Kasumi-1 (cell line): ENCODE measurements at regions not wholly inside any gene's neighbourhood (a gene's known extent, or its start where the extent isn't known, plus 50 kb on each side); places are given as distances from the start of the nearest gene placed in this dataset.
"Not testable (repeated sequence)": the region's sequence is repeated elsewhere in the genome, so short reads cannot be mapped to it uniquely, and the experiment has no call there.

Source experiments
- DNase-seq, 2 experiments: peaks; one replicate each; lab custom pipeline; 2025; lab: John Stamatoyannopoulos, UW

DNA sequence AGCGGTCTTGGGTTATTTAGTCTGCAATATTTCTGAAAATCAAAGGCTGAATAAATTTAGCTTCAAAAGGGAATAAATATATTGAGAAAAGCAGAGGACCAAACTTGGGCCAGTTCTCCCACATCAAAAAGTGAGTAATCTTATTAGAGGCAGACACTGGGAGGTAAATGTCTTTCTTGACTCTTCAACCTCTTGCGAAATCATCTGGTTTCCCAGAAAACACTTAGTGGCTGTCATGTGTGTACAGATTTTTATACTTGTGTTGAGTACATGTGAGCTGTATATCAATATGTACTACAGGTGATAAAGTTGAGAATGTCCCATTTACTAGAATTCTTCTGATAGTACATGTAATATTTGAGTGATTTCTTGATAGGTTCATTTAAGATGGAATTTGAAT, 454.9 kb downstream of the PRR16 start:
- no peak for DNase-seq

DNA sequence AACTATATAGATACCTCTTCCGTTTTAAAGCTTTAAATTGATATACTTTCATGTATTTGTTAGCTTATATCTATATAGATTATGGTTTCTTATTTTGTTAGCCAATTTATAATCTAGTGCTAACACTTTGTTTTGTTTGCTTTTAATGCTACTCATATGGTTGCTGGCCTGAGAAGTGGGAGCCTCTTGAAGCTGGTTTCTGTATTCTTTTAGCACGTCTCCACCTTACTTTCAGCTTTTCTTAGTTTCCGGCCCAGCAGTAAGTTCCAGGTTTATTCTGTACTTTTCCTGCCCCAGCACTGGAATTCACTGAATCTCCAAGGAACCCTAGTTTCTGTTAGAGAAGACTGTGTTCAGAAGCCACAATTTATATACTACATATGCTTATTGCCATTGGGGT, 458.9 kb downstream of the PRR16 start:
- no peak for DNase-seq

DNA sequence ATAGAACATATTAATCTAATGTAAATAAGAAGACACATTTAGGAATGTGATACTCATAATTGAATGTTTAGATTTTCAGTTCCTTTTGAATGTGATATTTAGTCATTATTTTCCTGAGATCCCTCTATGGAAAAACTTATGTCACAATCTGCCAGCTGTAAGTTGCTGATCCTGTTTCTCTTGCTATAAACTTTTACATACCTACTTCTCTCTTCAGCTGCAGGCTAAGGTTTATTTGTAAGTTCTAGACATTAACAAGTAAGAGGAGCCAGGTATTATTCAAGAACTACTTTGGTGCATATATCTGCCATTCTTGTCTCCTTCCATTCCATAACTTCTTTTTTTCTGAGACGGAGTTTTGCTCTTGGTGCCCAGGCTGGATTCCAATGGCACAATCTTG, 462.4 kb downstream of the PRR16 start:
- DNase-seq, result no peak

DNA sequence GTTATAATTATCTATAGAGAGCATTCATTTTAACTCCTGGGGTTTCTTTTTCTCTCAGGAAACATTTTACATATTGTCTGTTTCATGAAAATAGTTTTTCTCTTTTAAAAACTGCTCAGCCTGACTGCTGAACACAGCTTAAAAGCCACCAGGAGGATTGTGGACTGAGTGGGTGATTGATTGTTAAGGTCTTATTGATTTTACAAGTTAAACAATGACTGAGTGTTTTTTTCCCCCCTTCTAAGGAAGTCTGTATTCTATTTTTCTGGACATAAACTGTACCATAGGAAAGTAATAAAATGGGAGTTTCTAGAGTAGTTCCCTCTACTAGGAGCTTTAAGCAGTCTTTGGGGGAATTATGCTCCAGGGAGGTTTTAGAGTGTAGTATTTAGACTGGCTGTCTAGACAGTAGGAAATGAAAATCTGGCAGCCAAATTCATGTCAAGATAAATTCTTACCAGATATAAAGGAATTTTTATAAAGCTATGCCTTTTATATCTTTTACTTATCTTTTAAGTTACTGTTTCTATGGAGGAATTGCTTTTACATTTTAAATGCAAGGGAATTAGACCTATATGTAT, 463.9 kb downstream of the PRR16 start:
- DNase-seq, result no peak

DNA sequence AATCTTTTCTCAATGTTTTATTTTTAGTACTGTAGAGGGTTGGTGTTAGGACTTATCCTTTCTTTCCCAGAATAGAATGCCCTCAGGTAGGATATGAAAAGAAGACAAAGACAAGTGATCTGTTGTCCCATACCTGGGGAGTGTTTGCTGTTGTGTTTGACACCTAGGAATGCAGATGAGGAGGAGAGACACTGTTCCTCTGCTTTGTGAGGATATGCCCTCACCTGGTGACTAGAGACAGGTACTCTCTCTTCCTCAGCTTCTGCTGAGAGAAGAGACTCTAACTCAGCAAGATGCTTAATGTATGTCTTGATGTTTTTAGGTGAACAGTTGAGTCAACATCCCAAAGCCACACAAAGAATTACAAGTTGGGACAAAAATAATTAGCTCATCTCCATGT, 468.4 kb downstream of the PRR16 start:
- no peak for DNase-seq

DNA sequence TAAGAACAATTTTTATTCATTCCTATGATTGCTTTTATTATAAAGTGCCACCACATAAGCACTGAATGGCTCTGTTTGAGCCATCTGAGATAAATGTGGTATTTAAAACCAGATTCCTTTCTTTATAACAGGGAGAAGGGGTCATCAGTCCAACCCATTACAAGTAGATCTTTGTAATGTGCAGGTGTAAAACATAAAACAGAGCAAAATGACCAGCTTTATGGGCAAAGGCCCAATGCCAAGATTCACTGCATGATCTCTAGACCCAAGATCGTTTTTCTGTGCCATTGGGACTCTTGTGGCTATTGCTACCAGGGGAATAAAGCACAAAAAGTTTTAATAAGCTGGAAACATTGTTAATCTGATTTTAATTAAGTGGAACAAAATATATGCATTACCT, 469.9 kb downstream of the PRR16 start:
- no peak for DNase-seq

DNA sequence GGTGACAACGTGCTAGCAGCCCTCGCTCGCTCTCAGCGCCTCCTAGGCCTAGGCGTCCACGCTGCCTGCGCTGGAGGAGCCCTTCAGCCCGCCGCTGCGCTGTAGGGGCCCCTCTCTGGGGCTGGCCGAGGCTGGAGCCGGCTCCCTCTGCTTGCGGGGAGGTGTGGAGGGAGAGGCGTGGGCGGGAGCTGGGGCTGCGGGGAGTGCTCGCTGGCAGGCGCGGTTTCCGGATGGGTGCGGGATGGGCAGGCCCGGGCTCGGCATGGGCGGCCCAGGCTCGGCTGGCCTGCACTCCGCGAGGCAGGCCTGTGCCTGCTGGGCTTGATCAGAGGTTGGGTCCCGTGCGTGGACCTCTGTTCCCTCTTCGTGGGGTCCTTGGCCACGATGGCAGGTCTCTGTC, 472.6 kb downstream of the PRR16 start:
- no peak for DNase-seq

DNA sequence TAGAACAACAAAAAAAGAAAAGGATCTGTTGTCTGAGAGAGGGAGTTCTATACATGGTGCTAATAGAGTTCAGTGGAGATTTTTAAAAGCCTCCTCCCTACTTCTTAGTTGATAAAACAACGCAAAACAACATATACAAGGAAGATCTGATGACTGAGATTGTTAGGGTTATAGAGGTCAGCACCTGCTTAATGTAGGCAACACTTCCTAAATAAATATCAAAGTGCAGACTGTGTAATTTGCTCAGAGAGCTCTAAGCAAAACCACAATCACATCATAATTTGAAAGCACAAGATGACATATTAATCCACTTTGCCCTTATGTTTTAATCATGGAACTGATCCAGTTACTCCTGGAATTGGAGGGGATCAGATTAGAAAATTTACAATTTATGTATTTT, 474.5 kb downstream of the PRR16 start:
- DNase-seq, result no peak

DNA sequence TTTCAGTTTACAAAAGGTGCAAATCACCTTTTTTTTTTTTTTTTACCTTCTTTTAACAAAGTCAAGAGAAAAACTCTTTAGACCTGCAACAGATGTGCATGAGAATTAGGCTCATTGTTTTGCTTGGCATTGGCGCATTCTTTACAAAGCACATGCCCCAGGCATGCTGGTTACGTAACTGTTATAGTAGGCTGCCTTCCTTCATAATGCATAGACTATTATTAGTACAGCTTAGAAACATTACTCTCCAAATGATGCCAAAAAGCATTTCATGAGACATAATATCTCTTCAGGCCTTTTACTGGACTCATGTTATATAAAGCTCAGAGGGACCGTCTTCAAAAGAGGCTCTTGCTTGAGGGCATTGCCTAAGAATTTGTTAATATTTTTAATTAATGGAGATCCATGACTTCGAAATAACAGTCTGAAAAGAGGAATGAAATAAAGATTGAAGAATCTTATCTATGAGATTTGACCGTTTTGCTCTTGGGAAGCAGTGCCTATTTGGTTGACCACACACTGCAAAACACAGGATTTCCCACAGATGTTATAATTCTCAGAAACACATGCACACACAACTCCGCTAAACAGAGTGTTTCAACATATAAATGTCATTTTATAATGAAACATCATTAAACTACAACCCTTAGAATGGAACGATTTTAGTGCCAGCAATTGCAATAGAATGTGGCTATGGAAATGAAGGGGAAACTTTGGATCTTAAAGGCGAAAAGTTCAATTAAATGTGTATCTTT, 478.7 kb downstream of the PRR16 start:
- DNase-seq, result no peak

DNA sequence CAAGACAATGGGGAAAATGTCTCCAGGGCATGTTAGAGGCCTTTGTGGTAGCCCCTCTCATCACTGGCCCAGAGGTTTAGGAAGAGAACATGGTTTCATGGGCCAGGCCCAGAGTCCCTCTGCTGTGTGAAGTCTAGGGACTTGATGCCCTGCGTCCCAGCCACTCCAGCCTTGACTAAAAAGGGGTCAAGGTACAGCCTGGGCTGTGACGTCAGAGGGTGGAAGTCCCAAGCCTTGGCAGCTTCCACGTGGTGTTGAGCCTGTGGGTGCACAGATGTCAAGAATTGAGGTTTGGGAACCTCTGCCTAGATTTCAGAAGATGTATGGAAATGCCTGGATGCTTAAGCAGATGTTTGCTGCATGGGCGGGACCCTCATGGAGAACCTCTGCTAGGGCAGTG, 485.5 kb downstream of the PRR16 start:
- not testable (repeated sequence) for DNase-seq

DNA sequence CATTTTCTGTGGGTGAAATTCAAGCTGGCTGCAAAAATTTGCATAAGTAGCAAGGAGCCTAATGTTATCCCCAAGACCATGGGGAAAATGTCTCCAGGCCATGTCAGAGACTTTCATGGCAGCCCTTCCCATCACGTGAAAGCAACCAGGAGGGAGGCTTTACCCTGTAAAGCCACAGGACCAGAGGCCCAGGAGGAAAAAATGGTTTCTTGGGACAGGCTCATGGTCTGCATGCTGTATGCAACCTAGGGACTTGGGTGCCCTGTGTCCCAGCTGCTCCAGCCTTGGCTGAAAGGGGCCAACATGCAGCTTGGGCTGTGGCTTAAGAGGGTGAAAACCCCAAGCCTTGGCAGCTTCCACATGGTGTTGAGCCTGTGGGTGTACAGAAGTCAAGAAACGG, 489.3 kb downstream of the PRR16 start:
- not testable (repeated sequence) for DNase-seq

DNA sequence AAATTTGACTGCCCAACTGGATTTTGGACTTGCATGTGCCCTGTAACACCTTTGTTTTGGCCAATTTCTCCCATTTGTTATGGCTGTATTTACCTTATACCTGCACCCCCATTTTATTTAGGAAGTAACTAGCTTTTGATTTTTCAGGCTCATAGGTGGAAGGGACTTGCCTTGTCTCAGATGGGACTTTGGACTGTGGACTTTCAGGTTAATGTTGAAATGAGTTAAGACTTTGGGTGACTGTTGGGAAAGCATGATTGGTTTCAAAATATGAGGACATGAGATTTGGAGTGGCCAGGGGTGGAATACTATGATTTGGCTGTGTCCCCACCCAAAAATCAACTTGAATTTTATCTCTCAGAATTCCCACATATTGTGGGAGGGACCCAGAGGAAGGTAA, 490.2 kb downstream of the PRR16 start:
- no peak for DNase-seq

DNA sequence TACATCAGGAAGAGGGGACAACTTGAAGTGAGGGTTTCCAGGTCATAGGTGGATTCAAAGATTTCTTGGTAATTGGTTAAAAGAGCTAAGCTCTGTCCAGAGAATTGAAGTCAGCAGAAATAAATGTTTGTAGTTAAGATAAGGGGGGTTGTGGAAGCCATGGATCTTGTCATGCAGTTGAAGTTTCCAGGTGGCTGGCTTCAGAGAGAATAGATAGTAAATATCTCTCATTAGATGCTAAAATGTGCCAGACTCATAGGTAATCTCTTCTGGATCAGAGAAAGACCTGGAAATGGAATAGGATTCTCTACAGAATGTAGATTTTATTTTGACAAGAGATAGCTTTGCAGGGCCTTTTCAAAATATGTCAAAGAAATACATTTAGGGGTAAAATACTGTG, 491.7 kb downstream of the PRR16 start:
- no peak for DNase-seq

DNA sequence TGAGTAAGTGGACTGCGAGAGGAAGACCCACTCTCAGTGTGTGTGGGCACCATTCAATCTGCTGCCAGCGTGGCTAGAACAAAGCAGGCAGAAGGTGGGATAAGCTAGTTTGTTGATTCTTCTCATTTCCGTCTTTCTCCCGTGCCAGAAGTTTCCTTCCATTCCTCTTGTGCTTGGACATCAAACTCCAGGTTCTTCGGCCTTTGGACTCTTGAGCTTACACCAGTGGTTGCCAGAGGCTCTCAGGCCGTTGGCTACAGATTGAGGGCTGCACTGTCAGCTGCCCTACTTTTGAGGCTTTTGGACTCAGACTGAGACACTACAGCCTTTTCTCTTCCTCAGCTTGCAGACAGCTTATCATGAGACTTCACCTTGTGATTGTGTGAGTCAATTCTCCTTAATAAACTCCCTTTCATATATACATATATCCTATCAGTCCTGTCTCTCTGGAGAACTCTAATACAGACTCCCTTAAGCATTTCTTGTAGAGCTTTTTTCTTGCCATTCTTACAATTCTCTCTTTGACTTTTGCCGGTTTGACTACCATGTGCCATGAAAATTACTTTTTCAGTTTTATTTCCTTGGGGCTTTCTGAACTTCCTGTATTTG, 494.9 kb downstream of the PRR16 start:
- DNase-seq, result no peak

DNA sequence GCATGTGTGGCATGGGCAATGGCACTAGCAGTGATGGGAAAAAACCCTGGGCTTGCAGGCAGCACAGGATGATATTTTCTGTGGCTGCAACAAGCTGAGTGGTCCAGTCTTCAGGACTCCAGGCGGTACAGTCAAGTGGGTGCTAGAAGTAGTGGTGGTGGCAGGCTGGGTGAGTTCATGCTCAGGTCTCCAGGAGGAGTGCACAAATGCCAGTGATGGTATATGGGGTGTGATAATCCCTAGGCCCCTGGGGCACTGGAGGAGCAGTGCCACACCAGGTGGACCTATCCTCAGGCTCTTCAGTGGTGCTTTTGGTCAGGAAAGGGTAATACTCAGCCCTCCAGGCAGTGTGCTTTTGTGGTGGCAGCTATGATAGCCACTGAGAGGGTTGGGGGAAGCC, 496.4 kb downstream of the PRR16 start:
- no peak for DNase-seq

DNA sequence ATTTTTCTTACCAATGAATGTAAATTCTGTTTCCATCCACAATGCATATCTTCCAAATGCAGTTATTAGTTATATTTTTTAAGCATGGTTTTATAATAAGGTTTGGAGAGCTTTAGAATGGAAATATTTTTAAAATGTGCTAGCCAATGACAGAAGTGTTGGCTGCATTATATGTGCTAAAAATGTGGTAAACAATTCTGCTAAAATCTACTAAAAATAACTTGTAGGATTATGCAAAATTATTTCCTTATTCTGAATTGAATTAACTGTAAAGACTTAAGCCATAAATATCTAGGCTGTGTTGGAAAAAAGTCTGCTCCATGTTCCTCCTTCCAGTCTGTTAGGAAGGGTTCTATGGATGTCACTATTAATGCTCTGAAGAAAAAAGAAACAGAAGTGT, 503.3 kb downstream of the PRR16 start:
- DNase-seq, result no peak

DNA sequence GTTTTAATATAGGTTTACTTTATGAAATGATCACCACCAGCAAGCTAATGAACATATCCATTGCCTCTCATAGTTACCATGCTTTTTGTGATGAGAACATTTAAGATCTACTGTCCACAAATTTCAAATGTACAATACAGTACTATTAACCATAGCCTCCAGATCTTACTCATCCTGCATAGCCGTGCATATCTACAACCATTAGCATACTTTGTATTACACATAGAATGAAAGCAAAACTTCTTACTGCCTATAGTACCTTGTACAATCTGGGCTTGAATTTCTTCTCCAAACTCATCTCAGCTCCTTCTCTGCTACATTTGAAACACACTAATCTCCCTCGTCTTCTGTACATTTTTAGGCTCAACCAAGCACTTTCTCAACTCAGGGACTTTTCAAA, 510.6 kb downstream of the PRR16 start:
- no peak for DNase-seq

DNA sequence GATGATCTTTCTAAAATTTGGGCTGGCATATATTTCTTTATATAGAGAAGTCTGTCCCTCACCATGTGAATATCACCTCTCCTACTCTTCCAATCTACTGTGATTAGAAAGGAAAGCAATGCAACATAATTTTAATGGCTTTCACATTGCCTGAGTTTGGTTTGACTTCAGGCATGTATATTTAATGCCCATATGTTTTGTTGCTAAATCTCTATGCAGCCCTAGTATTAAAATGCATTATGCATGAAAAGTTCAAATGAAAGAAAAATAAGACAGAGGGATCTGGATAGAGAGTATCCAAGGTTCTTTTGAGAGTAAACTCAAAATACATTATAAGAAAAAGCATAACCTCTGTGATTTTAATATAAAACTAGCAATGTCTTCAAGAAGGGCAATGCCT, 518.3 kb downstream of the PRR16 start:
- no peak for DNase-seq

DNA sequence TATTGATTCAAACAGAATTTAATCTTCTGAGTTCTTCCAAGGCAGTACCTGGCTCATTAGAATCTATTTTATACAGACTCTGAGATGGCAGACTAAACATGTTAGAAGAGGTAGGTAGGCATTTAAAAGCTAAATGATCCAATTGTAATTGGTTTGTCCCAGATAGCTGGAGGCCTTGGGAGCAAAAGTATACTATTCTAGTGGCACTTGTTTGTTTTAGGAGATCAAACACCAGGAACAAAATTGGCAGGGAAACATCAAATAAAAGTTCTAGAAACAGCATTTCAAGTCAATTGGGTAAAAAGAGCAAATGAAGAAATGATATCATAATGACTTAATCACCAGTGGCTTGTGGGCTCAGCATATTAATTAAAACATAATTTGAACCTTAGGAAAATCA, 521.4 kb downstream of the PRR16 start:
- DNase-seq, result no peak

DNA sequence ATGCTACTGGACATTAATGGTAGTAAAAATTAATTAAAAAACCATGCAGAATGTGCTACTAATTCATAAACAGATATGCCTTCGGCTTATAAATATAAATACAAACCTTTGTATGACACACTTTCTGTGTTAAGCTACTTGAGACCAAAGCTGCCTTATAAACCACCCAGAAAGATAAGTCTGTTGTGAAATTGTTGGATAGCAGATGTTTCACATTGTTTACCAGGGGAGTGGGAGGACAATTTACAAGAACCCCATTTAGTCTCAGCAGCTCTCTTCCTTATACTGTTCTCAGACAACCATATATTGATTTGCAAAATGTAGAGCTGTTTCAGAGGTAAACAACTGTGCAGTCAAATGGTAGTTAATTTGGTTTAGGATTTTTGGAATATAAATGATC, 524.4 kb downstream of the PRR16 start:
- no peak for DNase-seq

DNA sequence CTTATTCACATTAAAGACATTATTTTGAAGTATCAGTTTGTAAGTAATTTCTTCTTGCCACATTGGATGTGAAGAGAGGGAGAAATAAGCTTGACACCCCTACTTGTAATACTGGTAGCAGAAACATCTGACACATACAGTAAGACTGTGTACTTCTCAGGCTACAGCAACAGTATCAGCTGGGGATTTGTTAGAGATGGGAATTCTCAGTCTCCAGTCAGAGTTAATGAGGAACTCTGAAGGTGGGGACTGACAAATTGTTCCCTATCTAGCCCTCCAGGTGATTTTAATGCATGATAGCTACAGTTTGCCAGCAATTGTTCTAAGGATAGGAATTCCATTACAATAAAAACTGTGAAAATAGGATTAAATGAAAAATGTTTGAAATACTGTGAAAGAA, 524.8 kb downstream of the PRR16 start:
- no peak for DNase-seq

DNA sequence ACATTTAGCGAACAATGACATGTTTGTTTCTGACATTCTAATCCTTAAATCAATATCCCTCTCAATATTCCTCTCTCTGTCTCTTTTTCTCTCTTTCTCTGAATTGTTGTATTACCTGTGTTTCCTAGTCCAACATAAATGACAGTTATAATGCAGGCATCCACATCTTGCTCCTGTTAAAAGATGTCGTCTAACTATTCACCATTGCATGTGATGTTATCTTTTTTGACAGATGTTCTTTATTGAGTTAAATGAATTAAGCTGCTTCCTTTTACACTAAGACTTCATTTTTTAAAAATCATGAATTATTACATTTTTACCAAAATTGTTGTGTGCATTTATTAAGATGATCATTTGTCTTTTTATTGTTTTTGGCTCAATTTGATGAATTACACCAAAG, 527.5 kb downstream of the PRR16 start:
- no peak for DNase-seq

DNA sequence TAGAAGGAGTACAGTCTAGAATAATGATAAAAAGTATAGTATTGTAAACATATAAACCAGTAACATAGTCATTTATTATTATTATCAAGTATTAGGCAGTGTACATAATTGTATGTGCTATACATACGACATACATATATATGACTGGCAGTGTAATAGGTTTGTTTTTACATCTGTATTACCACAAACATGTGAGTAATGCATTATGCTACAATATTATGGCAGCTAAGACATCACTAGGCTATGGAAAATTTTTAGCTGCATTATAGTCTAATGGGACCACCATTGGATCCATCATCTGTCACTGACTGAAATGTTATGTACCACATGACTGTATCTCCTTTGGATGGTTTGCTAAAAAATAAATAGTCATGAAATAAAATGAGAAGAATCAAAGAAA, 530.0 kb downstream of the PRR16 start:
- DNase-seq, result no peak

DNA sequence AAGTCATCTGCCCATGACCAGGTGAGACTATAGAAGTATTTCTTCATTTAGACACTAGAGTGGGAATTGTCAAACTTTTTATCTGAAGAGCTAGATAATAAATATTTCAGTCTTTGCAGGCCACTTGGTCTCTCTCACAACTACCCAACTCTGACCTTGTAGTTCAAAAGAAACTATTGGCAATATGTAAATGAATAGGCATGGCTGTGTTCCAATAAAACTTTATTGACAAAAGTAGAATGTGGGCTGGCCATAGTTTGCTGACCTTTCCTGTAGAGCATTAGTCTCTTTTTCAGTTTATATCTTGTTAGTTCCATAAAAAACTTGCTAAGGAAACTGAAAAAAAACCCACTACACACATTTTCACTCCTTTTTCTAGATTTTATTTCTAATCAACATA, 535.5 kb downstream of the PRR16 start:
- no peak for DNase-seq
